ENCODE measurements at regions not wholly inside any gene's neighbourhood (a gene's known extent, or its start where the extent isn't known, plus 50 kb on each side); places are given as distances from the start of the nearest gene placed in this dataset.

DNA sequence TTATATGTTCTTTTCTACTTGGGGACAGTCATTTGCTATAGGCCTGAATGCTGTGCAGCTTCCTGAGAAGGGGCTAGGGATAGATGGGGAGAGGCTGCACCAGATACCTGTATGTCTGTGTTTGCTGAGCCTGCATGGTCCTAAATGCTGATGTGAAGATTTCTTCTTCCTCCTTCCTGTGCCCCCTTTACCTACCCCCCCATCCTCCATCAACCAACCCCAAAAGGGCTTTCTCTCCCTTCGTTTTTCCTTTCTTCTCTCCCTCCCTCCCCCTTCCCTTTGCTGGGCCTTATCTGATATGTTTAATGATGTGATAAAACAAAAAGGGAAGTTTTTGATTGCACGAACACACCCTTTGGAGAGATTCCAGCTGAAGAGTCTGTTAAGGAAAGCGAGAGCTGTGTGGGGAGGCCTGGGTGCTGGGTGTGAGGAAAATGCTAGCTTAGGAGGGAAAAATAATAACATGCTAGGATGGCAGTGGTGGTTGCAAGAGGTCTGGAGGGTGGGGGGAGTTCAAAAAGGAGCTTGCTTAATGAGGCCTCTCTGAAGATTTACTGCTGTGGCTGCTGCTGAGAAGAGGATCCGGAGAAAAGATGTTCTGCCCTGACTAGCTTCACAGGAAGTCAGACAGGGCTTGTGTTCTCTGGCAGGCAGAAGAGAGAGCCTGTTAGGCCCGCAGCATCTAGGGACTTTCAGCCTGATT lies 101.8 kb downstream of the SAMD9 start:
- DNase-seq = peak; percentile 69

DNA sequence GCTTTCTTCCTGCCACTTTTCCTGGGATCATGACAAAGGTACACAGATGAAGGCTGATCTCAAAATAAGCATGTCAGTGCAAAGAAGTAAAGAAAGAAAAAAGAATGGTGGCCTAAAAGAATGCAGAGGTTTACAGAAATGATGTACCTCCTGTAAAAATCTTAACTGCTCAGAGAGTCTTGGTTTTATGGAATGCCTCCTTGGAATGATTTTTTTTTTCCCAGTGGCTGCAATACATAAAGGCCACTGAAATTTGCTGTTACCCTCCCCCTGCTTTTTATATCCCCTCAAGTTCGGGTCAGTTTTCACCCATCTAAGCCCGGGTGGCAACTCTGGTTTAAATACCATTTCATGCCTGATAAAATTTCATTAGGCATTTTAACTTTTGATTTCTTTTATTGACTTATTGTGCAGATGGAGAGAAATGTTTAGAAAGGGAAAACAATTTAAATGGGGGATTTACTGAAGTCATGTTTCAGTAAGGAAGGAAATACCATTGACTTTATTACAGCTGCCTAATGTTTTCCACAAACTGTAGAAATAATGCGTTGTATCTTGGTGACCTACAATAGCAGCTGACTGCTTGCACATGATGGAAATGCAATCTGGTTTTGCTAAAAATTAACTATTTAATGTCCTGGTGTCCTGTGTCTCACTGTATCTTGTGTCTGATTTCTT lies 102.5 kb downstream of the SAMD9 start:
- peak; percentile 53 for DNase-seq

DNA sequence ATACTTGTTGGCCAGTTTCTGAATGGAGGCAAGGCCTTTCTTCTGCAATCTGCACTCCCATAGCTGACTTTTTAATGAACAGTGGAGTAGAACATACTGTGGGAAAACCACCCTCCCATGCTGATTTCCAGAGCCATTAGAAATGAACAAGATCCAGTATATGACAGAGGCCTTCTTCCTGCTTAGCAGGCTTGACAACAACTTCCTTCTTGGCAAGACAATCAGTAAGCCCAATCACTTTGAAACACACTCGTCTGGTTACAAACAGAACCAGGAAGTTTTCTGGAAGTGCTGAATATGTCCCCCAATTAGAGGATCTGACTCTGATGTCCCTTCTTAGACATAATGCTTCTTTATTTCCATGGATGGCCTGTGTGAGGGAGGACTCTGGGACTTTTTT lies 103.4 kb downstream of the SAMD9 start:
- no peak for DNase-seq

DNA sequence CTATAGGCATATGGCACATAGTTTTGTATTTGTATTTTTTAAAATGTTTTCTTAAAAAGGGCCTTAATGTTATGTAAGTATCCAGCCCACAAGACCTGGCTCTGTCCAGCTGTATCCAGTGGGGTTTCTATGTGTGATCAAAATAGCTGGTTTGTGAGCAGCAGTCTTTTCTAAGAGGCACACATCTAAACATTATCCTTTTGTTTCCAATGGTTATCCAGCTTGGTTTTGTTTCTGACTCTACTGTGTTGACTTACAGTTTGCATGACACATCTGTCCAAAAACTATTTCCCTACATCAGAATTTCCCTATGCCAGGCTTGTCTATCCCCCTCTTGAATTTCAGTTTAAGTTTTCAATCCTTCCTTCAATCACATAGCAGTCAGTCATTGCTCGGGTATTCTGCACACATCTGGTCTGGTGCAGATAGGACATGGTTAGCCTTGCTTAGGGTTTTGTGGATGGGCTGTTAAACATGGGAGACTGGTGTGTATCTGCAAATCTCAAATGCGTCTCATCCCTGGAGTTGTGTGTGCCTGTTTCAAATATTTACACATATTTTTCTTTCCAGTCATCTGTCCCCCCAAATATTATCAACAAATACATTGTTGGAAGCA lies 104.2 kb downstream of the SAMD9 start:
- DNase-seq = no peak

DNA sequence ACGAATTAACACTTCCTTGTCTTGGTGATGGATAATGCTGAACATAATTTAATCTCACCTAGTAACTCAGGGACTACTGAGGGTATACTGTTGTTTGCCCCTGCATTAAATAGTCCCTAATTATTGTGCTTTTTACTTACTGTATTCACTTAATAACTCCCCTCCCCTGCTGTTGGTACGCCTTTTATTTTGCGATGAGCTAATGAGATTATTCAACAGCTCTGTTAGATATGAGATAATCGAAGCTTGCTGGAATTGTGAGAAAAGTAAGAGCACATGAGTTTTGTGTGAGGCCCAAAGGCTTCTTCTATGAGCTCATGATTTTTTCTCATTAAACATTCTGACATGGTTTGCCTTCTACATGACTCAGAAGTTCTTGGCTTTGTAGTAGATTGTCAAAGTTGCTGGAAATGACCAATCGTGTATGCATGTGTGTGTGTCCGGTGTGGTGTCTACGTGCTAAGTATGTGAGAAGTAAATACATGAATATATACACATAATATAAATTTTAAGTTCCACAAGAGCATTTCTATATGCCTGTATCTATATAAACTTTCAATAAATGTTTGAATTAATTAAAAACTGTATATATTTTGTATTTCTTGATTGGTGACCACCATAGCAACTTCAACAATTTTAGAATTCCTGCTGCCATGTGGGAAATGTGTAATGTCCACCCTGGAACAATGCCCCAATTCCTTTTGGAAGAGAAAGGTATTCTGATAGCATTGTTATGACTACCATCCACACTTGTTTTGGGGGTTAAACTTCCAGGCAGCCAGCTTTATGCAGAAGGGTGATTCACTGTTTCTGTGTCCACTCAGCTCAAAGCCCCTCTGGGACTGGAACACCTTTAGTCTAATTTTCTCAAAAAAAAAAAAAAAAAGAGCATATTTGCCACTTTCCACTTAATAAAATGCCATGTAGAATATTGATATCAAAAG lies 106.2 kb downstream of the SAMD9 start:
- DNase-seq = no peak

DNA sequence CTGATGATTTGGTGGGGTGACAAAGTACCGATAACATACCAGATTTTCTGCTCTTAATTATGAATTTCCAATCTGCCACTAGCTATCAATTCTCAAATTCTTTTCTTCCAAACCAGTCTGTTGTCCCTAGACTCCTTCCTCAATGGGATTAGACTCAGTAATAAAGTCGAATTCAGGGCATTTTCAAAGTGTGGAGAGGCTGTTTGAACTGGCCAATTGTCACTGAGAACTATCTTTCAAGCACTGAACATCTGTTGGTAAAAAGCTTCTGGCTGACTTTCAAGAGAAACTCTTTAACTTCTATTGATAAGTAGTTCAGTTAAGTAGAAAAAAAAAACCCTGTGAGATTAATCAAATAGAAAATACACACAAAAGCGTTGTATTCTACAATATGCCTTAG lies 108.9 kb downstream of the SAMD9 start:
- DNase-seq = no peak

DNA sequence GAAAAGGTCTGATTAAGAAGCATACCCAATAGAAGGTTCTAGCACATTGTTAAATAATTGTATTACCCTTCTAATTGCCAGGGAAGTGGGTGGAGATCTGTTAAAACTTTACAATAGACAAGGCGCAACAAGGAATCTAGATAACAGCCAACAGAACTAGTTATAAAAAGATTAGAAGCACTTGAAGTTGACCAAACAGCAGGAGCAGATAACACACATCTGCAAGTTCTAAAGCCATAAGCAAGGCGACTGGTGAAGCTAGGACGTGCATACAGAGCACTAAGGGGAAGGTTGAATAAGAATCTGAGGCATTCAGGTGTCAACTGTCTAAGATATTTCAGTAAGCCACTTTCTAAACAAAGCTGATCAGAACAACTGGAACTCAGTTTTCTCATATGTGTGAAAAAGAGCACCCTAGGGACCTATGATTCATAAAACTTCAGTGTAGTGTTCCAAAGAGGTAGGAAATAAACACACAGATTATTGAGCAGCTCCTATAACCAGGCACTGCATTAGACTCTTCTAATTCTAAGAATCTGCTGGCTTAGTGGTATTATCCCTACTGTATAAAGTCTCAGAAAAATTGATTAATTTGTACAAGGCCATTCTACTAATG lies 111.2 kb downstream of the SAMD9 start:
- DNase-seq = no peak

DNA sequence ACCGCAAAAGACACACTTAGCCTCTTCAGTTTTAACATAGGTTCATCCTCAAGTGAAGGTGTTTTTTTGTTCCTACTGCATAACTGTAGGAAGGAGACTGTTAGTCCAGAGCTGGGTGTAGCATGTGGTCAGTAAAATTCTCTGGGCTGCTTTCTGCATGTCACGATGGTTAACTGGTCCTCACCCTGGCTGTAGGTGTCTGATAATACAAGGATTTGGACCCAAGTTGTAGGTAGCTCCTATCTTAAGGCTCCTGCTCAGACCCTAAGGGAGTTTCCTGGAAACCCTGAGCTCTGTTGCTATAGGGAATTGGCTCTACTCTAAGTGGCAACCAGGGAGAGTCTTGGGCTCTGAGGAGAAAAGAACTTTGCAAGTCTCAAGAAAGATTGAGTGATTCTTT lies 112.9 kb downstream of the SAMD9 start:
- no peak for DNase-seq

DNA sequence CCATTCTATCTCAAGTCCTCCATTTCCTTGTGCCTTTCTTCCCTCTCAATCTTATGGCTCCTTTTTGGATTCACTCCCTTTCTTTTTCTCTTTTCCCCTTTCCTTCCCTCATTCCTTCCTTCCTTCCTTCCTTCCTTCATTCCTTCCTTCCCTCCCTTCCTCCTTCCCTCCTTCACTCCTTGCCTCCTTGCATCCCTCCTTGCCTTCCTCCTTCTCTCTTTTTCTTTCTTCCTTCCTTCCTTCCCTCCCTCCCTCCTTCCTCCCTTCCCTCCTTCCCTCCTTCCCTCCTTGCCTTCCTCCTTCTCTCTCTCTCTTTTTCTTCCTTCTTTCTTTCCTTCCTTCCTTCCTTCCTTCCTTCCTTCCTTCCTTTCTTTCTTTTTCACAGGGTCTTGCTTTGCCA lies 120.1 kb downstream of the SAMD9 start:
- no peak for DNase-seq

DNA sequence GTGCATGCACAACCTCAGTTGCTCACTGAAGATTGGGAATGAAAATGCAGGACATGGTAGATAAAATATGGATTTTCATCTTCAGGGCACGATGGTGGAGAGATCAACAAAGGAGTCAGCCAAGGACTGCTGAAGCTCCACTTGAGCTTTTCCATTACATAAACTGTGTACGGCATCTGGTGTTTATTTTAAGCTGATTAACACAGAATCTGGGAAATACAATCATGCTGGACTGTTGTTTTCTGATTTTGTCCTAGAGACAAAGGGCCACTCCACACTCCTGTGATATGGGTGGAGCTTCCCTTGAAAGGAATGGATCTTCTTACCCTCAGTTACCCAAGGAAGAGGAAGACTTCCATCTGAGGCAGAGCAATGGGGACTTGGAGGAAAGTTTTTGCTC lies 120.6 kb downstream of the SAMD9 start:
- DNase-seq = no peak

DNA sequence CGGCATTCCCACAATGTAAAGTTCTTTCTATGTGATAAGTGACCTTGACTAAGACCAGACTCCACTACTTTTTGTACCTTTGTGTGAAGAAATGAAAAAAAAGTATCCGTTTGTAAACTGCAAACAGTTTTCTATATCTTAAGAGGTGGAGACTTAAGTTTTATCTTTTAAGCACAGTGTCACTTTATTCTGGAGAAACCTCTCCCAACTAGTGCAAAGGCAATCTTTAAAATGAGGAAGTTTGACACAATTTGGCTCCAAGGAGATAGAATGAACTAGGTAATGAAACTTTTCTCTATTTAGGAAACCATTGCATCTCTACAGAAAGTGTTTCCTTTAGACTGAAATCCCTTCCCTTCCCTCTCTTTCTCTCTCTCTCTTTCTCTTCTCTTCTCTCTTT lies 122.9 kb downstream of the SAMD9 start:
- no peak for DNase-seq

DNA sequence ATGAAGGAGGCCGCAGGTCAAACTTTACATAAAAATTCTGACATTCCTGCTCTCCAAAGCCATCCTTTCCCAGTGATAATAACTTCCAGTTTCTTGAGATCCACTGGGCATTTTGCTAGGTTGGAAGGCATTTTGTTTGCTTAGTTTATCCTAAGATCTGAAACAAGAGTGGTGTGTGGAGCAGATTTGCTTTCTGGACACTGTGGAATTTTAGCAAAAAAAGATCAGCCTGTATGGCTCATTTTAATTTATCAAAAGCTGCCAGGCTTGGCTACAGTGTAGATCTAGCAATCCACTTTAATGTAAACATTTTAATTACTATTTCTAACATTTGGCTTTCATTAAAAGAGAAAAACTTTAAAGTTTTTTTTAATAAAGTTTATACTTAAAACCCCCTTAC lies 124.8 kb downstream of the SAMD9 start:
- no peak for DNase-seq

DNA sequence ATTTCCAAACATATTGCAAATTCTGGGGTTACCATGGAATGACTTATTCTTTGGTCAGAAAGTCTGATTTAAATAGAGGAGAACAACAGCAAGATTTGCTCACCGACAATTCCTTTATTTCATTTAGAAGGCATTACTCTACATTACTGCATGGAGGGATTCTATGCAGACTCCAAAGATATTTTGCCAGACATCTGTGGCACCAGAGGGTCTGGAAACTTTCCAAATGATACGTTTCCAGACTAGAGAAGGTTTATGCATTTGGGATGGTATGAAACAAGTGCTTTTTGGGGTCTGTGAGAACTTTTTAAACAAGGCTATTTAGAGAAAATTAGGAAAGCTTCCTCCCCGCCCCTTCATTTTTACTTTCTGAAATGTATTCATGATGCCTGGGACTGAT lies 125.3 kb downstream of the SAMD9 start:
- no peak for DNase-seq

DNA sequence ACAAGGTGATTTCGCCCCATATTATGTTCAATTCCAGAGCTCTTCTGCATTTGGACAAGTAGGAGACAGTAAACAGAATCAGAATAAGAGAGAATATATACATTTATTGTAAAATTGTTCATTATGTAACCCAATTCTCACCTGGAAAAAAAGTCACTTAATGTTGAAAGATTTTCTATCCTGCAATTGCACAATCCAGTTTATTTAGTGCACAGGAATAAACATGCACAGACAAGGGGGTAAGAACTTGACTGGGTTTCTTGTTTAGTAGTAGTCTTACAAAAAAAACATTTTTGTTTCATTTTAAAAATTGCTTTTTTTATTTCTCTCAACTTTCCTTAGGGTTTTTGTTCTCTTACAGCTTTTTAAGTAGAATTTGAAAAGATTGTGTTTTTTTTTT lies 126.6 kb downstream of the SAMD9 start:
- DNase-seq = no peak

DNA sequence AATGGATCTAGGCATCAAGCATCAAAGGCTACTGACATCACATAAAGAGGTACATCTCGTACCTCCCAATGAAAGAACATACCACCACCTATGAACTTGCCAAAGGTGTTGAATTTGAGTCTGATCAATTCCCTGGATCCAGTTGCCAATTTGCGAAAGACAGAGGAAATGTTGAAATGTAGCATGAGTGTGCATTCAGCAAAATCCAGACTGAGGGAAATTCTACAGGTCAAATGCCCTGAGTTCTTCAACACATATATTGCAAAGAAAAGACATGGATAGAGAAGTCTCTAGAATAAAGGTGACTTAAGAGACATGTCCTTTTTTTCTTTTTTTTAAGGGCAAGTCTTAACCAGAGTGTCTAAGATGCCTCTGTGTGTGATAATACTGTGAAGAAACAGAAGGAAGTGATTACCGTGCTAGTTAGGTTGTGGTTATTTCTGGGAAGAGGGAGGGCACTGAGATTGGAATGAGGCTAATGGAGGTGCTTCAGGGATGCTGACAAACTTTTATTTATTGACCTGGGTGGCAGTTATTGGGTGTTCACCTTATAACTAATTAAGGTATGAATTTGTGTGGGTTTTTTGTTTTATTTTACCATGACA lies 128.7 kb downstream of the SAMD9 start:
- DNase-seq = no peak

DNA sequence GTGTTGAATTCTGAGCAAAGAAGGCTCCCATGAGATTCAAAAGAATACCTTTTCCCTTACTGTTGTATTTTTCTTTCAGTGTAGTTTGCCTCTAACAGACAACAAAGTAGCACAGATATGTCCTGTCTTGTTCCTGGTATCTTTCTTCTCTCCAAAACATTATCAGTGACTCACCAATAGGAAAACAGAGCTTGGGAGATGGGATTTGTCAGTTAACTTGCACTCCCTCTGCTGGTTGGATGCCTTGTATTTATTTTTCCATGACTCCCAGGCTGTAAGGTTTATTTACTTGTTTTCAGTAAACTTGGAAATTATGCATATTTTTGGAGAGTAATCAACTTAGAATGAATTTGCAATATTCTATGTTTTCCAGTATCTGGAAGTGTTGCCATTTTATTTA lies 129.7 kb downstream of the SAMD9 start:
- peak; percentile 22 for DNase-seq

DNA sequence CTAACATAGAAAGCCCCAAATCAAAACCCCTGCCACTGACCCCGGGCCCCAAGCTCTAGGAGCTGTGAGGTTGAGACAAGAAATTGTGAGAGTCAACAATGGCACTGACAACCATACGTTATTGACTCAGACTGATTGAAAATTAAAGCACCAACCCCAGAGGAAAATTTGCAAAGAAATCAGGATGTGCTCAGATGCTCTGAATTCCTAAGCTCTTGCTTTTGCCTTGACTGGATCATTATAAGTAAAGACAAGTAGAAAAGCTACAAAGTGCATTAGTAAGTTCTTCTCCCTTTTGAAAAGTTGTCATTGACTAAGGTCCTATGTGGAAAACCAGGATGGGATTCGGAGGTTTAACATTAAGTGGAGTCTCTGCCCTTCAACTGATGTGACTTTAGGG lies 130.2 kb downstream of the SAMD9 start:
- no peak for DNase-seq

DNA sequence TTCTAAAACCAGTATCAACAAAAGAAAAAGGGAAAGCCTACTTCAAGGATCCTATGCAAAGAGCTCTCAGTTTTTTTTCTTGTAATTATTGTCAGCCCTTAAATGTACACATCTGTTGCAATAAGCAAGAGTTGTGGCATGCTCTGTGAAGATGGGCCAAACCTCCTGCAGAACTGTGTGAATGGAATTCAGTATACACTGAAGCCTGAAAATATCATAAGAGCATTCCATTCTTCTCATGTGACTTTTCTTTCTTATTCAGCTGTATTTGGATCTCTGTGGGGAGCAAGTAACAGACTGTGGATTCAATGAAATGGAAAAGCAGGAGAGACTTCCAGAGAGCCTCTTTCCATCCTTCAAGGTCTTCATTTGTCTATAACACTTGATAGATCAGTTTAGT lies 130.7 kb downstream of the SAMD9 start:
- no peak for DNase-seq

DNA sequence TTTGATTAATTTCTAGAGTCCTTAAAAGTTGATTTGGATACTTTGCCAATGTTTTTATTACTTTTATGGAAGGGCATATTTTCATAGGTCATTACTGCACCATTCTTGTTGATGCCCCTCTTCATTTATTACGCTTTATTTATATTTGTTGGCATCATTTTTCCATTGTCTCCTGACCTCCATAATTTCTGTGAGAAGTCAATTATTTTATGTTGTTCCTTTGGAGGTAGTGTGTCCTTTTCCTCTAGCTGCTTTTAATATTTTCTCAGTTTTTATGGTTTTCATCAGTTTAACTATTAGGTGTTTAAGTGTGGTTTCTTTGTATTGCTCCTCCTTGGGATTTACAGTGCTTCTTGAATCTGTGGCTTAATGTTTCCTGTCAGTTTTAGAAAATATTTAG lies 134.9 kb downstream of the SAMD9 start:
- DNase-seq = no peak

DNA sequence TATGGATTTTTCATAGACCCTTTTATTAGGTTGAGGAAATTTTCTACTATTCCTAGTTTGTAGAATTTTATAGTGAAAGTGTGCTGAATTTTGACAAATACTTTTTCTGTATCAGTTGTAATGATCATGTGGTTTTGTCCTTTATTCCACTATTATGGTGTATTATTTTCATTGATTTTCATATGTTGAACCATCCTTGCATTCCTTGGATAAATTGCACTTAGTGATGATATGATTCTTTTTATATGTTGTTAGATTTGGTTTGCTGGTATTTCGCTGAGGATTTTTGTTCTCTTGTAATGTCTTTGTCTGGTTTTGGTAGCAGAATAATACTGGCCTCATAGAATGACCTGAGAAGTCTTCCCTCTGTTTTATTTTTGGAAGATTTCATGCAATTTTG lies 140.6 kb upstream of the CDK6 start:
- no peak for DNase-seq

DNA sequence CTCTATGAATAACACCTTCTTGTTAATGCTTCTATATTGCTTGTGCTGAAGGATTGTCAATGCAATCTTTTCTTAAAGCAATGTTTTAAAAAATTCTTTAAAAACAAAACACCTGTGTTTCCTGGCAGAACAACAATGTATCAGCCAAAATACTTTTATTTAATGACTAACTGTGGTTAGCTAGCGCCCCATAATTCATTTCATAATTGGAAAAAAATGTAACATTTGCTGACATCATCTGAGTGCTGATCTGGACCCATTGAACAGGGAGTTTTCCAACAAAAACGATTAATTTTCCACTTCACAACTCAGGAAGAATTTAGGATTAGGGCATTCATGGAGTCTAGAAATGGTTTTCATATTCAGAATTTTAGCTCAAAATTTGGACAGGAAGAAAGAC lies 137.6 kb upstream of the CDK6 start:
- DNase-seq = no peak

DNA sequence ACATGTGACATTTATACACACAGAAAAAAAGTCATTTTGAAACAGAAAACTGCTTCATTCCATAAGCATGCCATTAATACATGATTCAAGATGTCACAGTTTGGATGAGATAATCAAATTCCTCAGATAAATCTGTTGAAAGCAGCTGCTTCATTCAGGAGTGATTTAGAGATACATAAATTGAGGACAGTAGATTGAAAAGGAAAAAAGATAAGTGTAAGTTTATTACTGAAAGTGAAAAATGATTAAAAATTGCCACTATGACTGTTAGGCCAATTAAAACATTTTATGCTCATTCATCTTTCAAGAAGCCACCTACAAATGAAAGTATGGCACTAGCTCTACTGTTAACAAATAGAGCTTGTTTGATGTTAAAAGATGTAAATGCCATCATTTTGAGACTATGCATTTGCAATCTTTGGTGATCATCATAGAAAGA lies 136.9 kb upstream of the CDK6 start:
- DNase-seq = no peak

All from left kidney (tissue), 1 donor.